ENCODE measurements at regions not wholly inside any gene's neighbourhood (a gene's known extent, or its start where the extent isn't known, plus 50 kb on each side); places are given as distances from the start of the nearest gene placed in this dataset.

GRCh38 chr22:44396021-44396726, 83.4 kb upstream of the SHISAL1 start:
- TF ChIP-seq MAX (IDR thresholded peaks at IDR 0.05; ENCODE audit: low read depth) = no peak
- no peak for TF ChIP-seq CTCF (IDR thresholded peaks at IDR 0.05)
- no peak for TF ChIP-seq RFX5 (IDR thresholded peaks at IDR 0.05; ENCODE audit: low read length)
- TF ChIP-seq JUND (IDR thresholded peaks at IDR 0.05) = no peak
- no peak for TF ChIP-seq SMC3 (IDR thresholded peaks at IDR 0.05; ENCODE audit: low read depth, low read length)
- TF ChIP-seq POLR2AphosphoS5 (IDR thresholded peaks at IDR 0.05; ENCODE audit: low read depth, low read length) = no peak
- TF ChIP-seq EP300 (IDR thresholded peaks at IDR 0.05; ENCODE audit: borderline replicate concordance in 1 of 2, low read depth in 1 of 2, low read length in 1 of 2) = no peak
- TF ChIP-seq REST (IDR thresholded peaks at IDR 0.05; ENCODE audit: low read depth, low read length) = no peak
- TF ChIP-seq RAD21 (IDR thresholded peaks at IDR 0.05; ENCODE audit: low read length) = no peak
- TF ChIP-seq EZH2phosphoT487 (IDR thresholded peaks at IDR 0.05; ENCODE audit: borderline replicate concordance, low read depth) = no peak
- no peak for TF ChIP-seq USF2 (IDR thresholded peaks at IDR 0.05; ENCODE audit: borderline replicate concordance, low read depth, low read length)
- no peak for TF ChIP-seq FOXJ3 (CRISPR knock-in tag; IDR thresholded peaks at IDR 0.05)

Measured in SK-N-SH (cell line).